PC-9 (cell line): ENCODE measurements at regions not wholly inside any gene's neighbourhood (a gene's known extent, or its start where the extent isn't known, plus 50 kb on each side); places are given as distances from the start of the nearest gene placed in this dataset.

Experiments used
- BruUV-seq: library from RNA; stranded (reverse); fragments of 400-500 nt; replicated peaks from 2 replicates; lab custom pipeline; 2021; lab: Mats Ljungman, UMichigan
- CTCF ChIA-PET: fragments of 300-600 bp; sonication (Branson Sonifier 250); formaldehyde crosslinking; loops from one replicate; lab custom pipeline; 2022; ENCODE audit warnings: antibody characterized with exemption; lab: Charles Lee
- POLR2A ChIA-PET: fragments of 300-600 bp; sonication (Branson Sonifier 250); formaldehyde crosslinking; loops from one replicate; lab custom pipeline; 2022; ENCODE audit warnings: antibody characterized with exemption; ENCODE audit not compliant: unreplicated experiment; lab: Charles Lee
- DNase-seq, 2 experiments: peaks; one replicate each; pipeline versions ENCODE4 v3.0.0 to v3.0.0-alpha.2; 2015 to 2022; ENCODE audit warnings: mixed read lengths in 1 of 2
- H2AFZ ChIP-seq: fragments of 200-600 bp; sonication (generic); 2 replicates; pipeline ENCODE4 v1.8.1; 2017; ENCODE audit warnings: antibody characterized with exemption
- H3F3A ChIP-seq: fragments of 200-600 bp; sonication (generic); 2 replicates; pipeline ENCODE4 v1.8.1; 2017; ENCODE audit warnings: antibody characterized with exemption, mild to moderate bottlenecking, low read depth; ENCODE audit not compliant: insufficient read depth
- H3K27ac ChIP-seq: fragments of 200-600 bp; sonication (generic); 2 replicates; pipeline ENCODE4 v1.6.1; 2016; ENCODE audit warnings: mixed run types
- H3K27me3 ChIP-seq: fragments of 200-600 bp; sonication (generic); 2 replicates; pipeline ENCODE4 v1.6.1; 2016; ENCODE audit warnings: low read depth, mixed run types; ENCODE audit not compliant: insufficient read depth
- H3K36me3 ChIP-seq: fragments of 200-600 bp; sonication (generic); 2 replicates; pipeline ENCODE4 v1.6.1; 2016; ENCODE audit warnings: low read depth, mixed run types
- H3K4me1 ChIP-seq: fragments of 200-600 bp; sonication (generic); replicated peaks from 2 replicates; pipeline ENCODE4 v1.6.1; 2016; ENCODE audit warnings: mixed run types; ENCODE audit not compliant: insufficient read depth
- H3K4me2 ChIP-seq: fragments of 200-600 bp; sonication (generic); 2 replicates; pipeline ENCODE4 v1.6.1; 2017; ENCODE audit warnings: mixed run types
- H3K4me3 ChIP-seq: fragments of 200-600 bp; sonication (generic); 2 replicates; pipeline ENCODE4 v1.6.1; 2016; ENCODE audit warnings: mixed run types
- H3K79me2 ChIP-seq: fragments of 200-600 bp; sonication (generic); 2 replicates; pipeline ENCODE4 v1.6.1; 2017; ENCODE audit warnings: low read depth, mixed run types
- H3K9me2 ChIP-seq: fragments of 200-600 bp; sonication (generic); 2 replicates; pipeline ENCODE4 v1.8.1; 2017; ENCODE audit warnings: mild to moderate bottlenecking; ENCODE audit not compliant: insufficient read depth
- H3K9me3 ChIP-seq: fragments of 200-600 bp; sonication (generic); 2 replicates; pipeline ENCODE4 v1.8.1; 2016; ENCODE audit warnings: low read depth; ENCODE audit not compliant: insufficient read depth
- H4K20me1 ChIP-seq: fragments of 200-600 bp; sonication (generic); 2 replicates; pipeline ENCODE4 v1.8.1; 2017; ENCODE audit not compliant: insufficient read depth
- CTCF ChIP-seq: fragments of 200-600 bp; sonication (generic); conservative IDR thresholded peaks from 2 replicates; pipeline ENCODE4 v1.6.1; 2017; ENCODE audit warnings: mixed run types, antibody characterized with exemption, mild to moderate bottlenecking, moderate library complexity
- EZH2 ChIP-seq: fragments of 200-600 bp; sonication (generic); IDR thresholded peaks from 2 replicates; pipeline ENCODE4 v1.8.0; 2017; ENCODE audit warnings: antibody characterized with exemption, low read depth
- intact Hi-C: fragments of 100-400 bp; cut with micrococcal nuclease; formaldehyde crosslinking; loops from one replicate; pipeline ENCODE4 v1.10.0; 2022; ENCODE audit not compliant: unreplicated experiment

DNA sequence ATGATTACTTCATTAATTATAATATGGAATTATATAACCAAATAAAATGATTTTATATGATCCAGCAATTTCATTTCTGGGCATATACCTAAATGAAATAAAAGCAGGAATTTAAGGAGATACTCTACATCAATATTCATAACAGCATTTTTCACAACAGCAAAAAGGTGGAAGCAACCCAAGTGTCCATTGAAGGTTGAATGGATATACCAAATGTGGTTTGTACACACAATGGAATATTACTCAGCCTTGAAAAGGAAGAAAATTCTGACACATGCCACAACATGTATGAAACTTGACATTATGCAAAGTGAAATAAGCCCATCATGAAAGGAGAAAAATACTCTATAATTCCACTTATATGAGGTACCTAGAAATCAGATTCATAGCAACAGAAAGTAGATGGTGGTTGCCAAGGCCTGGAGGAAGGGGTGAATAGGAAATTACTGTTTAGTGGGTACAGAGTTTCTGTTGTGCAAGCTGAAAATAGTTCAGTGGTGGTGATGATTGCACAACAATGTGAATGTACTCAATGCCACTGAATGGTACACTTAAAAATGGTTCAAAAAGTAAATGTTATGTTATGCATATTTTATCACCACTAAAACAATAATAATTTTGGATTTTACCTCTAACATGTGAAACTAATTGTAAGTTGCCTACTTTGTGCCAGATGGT, 471.5 kb downstream of the SPRY1 start:
- no peak for TF ChIP-seq CTCF
- TF ChIP-seq EZH2 = no peak
- no peak for DNase-seq
- Histone ChIP-seq H3K4me2 (no peak overlapping the region), H3K4me3 (no peak overlapping the region), H3K27ac (no peak overlapping the region), H3K9me3 (no peaks in the 10 kb centered on the region), H3K9me2 (no peaks in the 10 kb centered on the region), H2AFZ (no peak overlapping the region), H3K79me2 (no peaks in the 10 kb centered on the region), H3F3A (no peaks in the 10 kb centered on the region), H4K20me1 (no peaks in the 10 kb centered on the region), H3K27me3 (no peaks in the 10 kb centered on the region), H3K4me1 (no peaks in the 10 kb centered on the region), H3K36me3 (no peaks in the 10 kb centered on the region)
- POLR2A ChIA-PET = no interaction called here
- CTCF ChIA-PET = no interaction called here
- intact Hi-C loops = no loop called here
- no TSS peak for BruUV-seq

- Histone ChIP-seq H3K27ac (no peak overlapping the region), H3K4me3 (no peak overlapping the region), H3K36me3 (no peaks in the 10 kb centered on the region), H3K9me2 (no peaks in the 10 kb centered on the region), H3K79me2 (no peaks in the 10 kb centered on the region), H3F3A (no peaks in the 10 kb centered on the region), H3K4me2 (no peak overlapping the region), H3K27me3 (no peaks in the 10 kb centered on the region), H4K20me1 (no peaks in the 10 kb centered on the region), H2AFZ (no peak overlapping the region), H3K4me1 (no peaks in the 10 kb centered on the region), H3K9me3 (no peaks in the 10 kb centered on the region)
- intact Hi-C loops = no loop called here
- ChIA-PET POLR2A (no interaction called here), CTCF (no interaction called here)
- DNase-seq = no peak
- TF ChIP-seq EZH2 (no peak), CTCF (no peak)
- BruUV-seq = no TSS peak
Observed at GRCh38 chr4:123869286-123870215, 473.0 kb downstream of the SPRY1 start.

DNA sequence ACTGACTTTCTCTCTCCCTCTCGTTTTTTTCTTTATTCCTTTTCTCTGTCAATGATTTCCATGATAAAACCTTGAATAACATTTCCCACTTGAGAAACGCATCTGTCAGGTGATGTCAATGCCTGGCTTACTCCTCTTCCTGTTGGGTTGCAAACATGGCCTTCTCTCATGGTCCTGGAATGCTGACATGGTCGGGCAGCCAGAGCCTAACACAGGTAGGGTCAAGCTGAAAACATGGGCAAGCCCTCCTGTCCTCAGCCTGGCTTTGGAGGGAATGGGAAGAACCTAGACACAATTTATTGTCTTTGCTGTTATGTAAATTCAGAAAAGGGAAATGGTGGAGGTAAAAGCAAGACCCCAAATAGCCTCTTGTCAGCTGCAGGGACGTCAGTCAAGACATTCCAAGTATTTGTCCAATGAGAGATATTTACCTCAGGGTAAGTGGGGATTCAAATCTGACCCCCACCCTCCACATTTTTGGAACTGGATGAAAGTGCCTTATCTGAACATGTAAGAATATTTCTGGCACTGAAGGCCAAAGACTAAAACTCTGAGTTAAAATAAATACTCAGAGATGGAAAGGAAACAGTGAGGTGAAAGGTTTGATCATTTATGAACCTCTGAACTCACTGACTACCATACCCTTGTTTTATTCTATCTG, 473.8 kb downstream of the SPRY1 start:
- no peaks in the 10 kb centered on the region for H3F3A ChIP-seq
- no peak overlapping the region for H3K27ac ChIP-seq
- H4K20me1 ChIP-seq = no peaks in the 10 kb centered on the region
- H3K79me2 ChIP-seq = no peaks in the 10 kb centered on the region
- no peaks in the 10 kb centered on the region for H3K4me1 ChIP-seq
- no peaks in the 10 kb centered on the region for H3K9me3 ChIP-seq
- H2AFZ ChIP-seq = no peak overlapping the region
- H3K4me3 ChIP-seq = no peak overlapping the region
- TF ChIP-seq CTCF = no peak
- no peak for TF ChIP-seq EZH2
- intact Hi-C loops = no loop called here
- H3K36me3 ChIP-seq = no peaks in the 10 kb centered on the region
- H3K27me3 ChIP-seq = no peaks in the 10 kb centered on the region
- no peaks in the 10 kb centered on the region for H3K9me2 ChIP-seq
- no TSS peak for BruUV-seq
- H3K4me2 ChIP-seq = no peak overlapping the region
- ChIA-PET CTCF (no interaction called here), POLR2A (no interaction called here)
- no peak for DNase-seq
